Esophagus squamous epithelium (tissue), 5 donors: ENCODE measurements at regions not wholly inside any gene's neighbourhood (a gene's known extent, or its start where the extent isn't known, plus 50 kb on each side); places are given as distances from the start of the nearest gene placed in this dataset.

ENCODE experiments used
- DNase-seq: peaks from one replicate; lab custom pipeline; 2025; lab: John Stamatoyannopoulos, UW
- H3K27ac ChIP-seq, 4 donors: fragments of 200-600 bp; sonication (generic); one replicate each; pipeline ENCODE4 v1.5.1; 2016 to 2019; ENCODE audit warnings: mild to moderate bottlenecking in 1 of 4
- H3K27me3 ChIP-seq, 4 donors: fragments of 200-600 bp; sonication (generic); 1 replicate in 3 of 4; 2 replicates in 1 of 4; pipeline versions ENCODE4 v1.5.1 to v1.6.0; 2017 to 2021; ENCODE audit warnings: antibody characterized with exemption in 1 of 4
- H3K36me3 ChIP-seq, 3 donors: fragments of 200-600 bp; sonication (generic); one replicate each; pipeline ENCODE4 v1.5.1; 2016 to 2019
- H3K4me1 ChIP-seq, 3 donors: fragments of 200-600 bp; sonication (generic); one replicate each; pipeline ENCODE4 v1.5.1; 2017 to 2019
- H3K4me3 ChIP-seq, 4 donors: fragments of 200-600 bp; sonication (generic); 1 replicate in 3 of 4; 2 replicates in 1 of 4; pipeline ENCODE4 v1.5.1; 2016 to 2019; ENCODE audit warnings: mild to moderate bottlenecking in 2 of 4, moderate library complexity in 1 of 4
- H3K9me3 ChIP-seq, 3 donors: fragments of 200-600 bp; sonication (generic); one replicate each; pipeline ENCODE4 v1.5.1; 2016 to 2019
- CTCF ChIP-seq, 6 experiments: fragments of 450-650 bp in 4 of 6; fragments of 200-600 bp in 2 of 6; sonication (generic) in 2 of 6; IDR thresholded peaks; one replicate each; pipeline ENCODE4 v1.5.1; 2016 to 2019; ENCODE audit warnings: antibody characterized with exemption in 6 of 6, mild to moderate bottlenecking in 4 of 6, moderate library complexity in 4 of 6
- POLR2A ChIP-seq, 4 donors: fragments of 450-650 bp; IDR thresholded peaks; one replicate each; pipeline ENCODE4 v1.6.1; 2017; ENCODE audit warnings: antibody characterized with exemption in 4 of 4, mild to moderate bottlenecking in 4 of 4, moderate library complexity in 3 of 4
- WGBS, 2 donors: methylation state at CpG; one replicate each; pipeline ENCODE4 v1.1.5; 2018; 5-methylcytosine and 5-hydroxymethylcytosine counted together
- intact Hi-C: fragments of 100-400 bp; cut with DNase I; formaldehyde crosslinking; loops from one replicate; pipeline ENCODE4 v1.15.0; 2022
- donor health status: DM: yes; HTN: yes; CAD: no.

DNA sequence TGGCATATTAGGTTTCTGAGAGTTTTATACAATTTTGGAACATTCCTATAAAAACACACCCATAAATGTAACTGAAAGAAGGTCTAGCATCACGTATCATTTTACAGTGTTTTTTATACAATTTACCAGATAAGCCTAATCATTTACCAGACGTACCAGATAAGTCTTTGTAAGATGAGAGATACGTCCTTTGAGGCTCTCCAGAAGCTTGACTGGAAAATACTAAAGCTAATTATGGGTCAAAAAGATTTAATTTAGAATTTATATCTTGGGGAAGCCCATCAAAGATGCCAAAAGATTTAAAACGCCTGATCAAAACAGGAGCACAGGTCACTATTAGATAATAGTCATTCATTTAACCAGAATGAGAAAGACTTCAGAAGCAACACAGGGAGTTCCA, 55.0 kb downstream of the RGS12 start:
- intact Hi-C loops, result loop anchor here (2.0 kb wide), 1 partner anchor 95 kb away; no protein-coding TSS in a partner anchor
- no peak for TF ChIP-seq POLR2A (IDR thresholded peaks at IDR 0.05)
- no peak for TF ChIP-seq CTCF (IDR thresholded peaks at IDR 0.05)
- Histone ChIP-seq H3K4me3 (no peak overlapping the region), H3K36me3 (peaks cover 0 to 13% (median 0%) of the 10 kb centered on the region in 3 donors), H3K9me3 (no peaks in the 10 kb centered on the region), H3K4me1 (peaks cover 0 to 18% (median 0%) of the 10 kb centered on the region in 3 donors), H3K27ac (no peak overlapping the region), H3K27me3 (no peaks in the 10 kb centered on the region)
- 80 to 88% methylated on average over 4 of the region's 4 CpGs for WGBS, 2 donors
- DNase-seq, result no peak

GRCh38 chr4:3348621-3349020, 55.8 kb downstream of the RGS12 start:
- intact Hi-C loops, result no loop called here
- 66 to 84% methylated on average over 7 of the region's 7 CpGs for WGBS, 2 donors
- H3K9me3 ChIP-seq, result no peaks in the 10 kb centered on the region
- peaks cover 0 to 6% (median 0%) of the 10 kb centered on the region in 3 donors for H3K36me3 ChIP-seq
- H3K27me3 ChIP-seq, result no peaks in the 10 kb centered on the region
- no peak overlapping the region for H3K4me3 ChIP-seq
- H3K27ac ChIP-seq, result no peak overlapping the region
- DNase-seq, result no peak
- peaks cover 0 to 21% (median 0%) of the 10 kb centered on the region in 3 donors for H3K4me1 ChIP-seq
- TF ChIP-seq CTCF (IDR thresholded peaks at IDR 0.05) (no peak), POLR2A (IDR thresholded peaks at IDR 0.05) (no peak)

DNA sequence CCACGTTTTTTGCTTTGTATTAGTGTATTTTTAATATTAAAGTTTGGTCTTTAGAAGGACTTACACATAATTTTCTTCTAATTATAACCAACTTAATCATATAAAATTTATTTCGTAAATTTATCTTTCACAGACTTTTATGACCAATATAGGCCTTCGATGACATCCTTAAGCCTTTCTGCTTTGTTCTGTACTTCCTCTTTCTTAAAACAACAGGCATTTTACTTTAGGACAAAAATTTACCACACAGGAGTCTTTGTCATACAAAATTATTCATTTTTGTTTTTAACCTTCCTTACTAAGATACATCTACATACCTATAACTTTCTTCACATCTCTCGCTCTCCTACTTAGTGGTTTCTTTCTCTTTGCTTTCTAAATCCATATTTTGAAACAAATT, 56.3 kb downstream of the RGS12 start:
- Histone ChIP-seq H3K4me1 (peaks cover 0 to 26% (median 0%) of the 10 kb centered on the region in 3 donors), H3K27me3 (no peaks in the 10 kb centered on the region), H3K36me3 (peaks cover 0 to 1% (median 0%) of the 10 kb centered on the region in 3 donors), H3K9me3 (no peaks in the 10 kb centered on the region), H3K27ac (no peak overlapping the region), H3K4me3 (no peak overlapping the region)
- intact Hi-C loops, result no loop called here
- WGBS, 2 donors, result 83 to 87% methylated on average over 4 of the region's 4 CpGs
- no peak for TF ChIP-seq CTCF (IDR thresholded peaks at IDR 0.05)
- no peak for TF ChIP-seq POLR2A (IDR thresholded peaks at IDR 0.05)
- DNase-seq, result no peak

DNA sequence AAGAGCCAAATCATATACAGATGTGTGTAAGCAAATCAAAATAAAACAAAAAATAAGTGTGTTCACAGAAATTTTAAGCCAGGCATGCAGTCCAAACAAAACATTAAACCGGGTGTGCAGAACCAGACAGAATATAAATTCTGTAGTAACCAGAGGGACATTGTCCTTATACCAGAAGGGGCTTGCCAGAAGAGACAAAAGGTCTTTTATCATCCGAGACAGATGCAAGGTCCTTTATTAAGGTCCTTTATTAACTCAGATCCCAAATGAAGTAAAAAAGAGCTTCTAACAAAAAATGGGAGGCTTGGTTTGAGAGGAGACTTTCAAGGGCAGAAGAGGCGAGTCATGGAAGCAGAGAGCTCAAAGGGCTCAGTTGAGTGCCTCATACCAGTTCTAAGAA, 59.2 kb downstream of the RGS12 start:
- no peaks in the 10 kb centered on the region for H3K36me3 ChIP-seq
- TF ChIP-seq CTCF (IDR thresholded peaks at IDR 0.05) (no peak), POLR2A (IDR thresholded peaks at IDR 0.05) (no peak)
- no peak overlapping the region for H3K27ac ChIP-seq
- H3K27me3 ChIP-seq, result no peaks in the 10 kb centered on the region
- peaks cover 0 to 22% (median 0%) of the 10 kb centered on the region in 3 donors for H3K4me1 ChIP-seq
- no peak for DNase-seq
- intact Hi-C loops, result no loop called here
- H3K9me3 ChIP-seq, result no peaks in the 10 kb centered on the region
- WGBS, 2 donors, result 82% methylated on average over 3 of the region's 3 CpGs
- no peak overlapping the region for H3K4me3 ChIP-seq

GRCh38 chr4:3352505-3352904, 59.7 kb downstream of the RGS12 start:
- Histone ChIP-seq H3K9me3 (no peaks in the 10 kb centered on the region), H3K27me3 (no peaks in the 10 kb centered on the region), H3K4me3 (no peak overlapping the region), H3K4me1 (peaks cover 0 to 22% (median 0%) of the 10 kb centered on the region in 3 donors), H3K36me3 (no peaks in the 10 kb centered on the region), H3K27ac (no peak overlapping the region)
- no peak for TF ChIP-seq CTCF (IDR thresholded peaks at IDR 0.05)
- WGBS, 2 donors, result 85 to 93% methylated on average over 5 of the region's 5 CpGs
- DNase-seq, result no peak
- intact Hi-C loops, result no loop called here
